ENCODE measurements at regions not wholly inside any gene's neighbourhood (a gene's known extent, or its start where the extent isn't known, plus 50 kb on each side); places are given as distances from the start of the nearest gene placed in this dataset.

DNA sequence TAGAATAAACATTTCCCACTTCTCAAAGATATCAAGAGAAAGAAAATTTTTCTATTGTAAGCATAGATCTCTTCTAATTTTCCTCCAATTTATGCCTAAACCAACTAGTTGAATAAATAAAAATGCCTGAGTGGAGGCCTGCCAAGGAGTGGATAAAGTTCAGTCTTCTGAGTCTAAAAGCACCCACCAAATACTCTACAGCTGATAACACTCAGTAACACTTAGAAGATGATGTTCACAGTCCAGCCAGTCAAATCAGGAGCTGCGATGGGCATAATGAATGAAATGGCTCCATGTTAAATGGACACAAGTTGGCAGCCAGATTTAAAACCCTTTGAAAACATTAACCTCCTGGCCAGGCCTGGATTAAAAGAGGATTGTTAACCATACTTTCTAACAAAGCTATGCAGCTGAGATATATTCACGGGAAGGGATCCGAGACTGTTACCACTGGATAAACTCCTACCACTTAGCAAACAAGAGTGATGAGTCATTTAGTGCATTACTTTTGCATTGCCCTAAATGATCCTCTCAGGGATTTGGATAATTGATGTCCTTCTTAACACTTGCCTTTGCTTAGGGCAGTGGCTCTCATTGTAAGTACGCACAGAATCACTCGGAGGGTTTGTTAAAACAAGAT is 63.7 kb upstream of the CCDC112 start:
- TF ChIP-seq GTF2F1 (IDR thresholded peaks at IDR 0.05; ENCODE audit: low read length), result no peak
- TF ChIP-seq, protein P1, sequence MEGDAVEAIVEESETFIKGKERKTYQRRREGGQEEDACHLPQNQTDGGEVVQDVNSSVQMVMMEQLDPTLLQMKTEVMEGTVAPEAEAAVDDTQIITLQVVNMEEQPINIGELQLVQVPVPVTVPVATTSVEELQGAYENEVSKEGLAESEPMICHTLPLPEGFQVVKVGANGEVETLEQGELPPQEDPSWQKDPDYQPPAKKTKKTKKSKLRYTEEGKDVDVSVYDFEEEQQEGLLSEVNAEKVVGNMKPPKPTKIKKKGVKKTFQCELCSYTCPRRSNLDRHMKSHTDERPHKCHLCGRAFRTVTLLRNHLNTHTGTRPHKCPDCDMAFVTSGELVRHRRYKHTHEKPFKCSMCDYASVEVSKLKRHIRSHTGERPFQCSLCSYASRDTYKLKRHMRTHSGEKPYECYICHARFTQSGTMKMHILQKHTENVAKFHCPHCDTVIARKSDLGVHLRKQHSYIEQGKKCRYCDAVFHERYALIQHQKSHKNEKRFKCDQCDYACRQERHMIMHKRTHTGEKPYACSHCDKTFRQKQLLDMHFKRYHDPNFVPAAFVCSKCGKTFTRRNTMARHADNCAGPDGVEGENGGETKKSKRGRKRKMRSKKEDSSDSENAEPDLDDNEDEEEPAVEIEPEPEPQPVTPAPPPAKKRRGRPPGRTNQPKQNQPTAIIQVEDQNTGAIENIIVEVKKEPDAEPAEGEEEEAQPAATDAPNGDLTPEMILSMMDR (CRISPR knock-in tag; IDR thresholded peaks at IDR 0.05), result no peak
- TF ChIP-seq, protein P2, sequence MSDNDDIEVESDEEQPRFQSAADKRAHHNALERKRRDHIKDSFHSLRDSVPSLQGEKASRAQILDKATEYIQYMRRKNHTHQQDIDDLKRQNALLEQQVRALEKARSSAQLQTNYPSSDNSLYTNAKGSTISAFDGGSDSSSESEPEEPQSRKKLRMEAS (IDR thresholded peaks at IDR 0.05), result no peak
- TF ChIP-seq ZNF790 (CRISPR knock-in tag; IDR thresholded peaks at IDR 0.05; ENCODE audit: borderline replicate concordance), result no peak
